GM21526 (cell line): ENCODE measurements at regions not wholly inside any gene's neighbourhood (a gene's known extent, or its start where the extent isn't known, plus 50 kb on each side); places are given as distances from the start of the nearest gene placed in this dataset.

Experiments used
- ATAC-seq: cut with Tn5 transposase; IDR thresholded peaks from one replicate; pipeline ENCODE4 v1.9.1; 2021; ENCODE audit warnings: moderate library complexity; ENCODE audit not compliant: unreplicated experiment, low FRiP score

- no peak for ATAC-seq
Observed at GRCh38 chr1:71269179-71269578, 188.3 kb upstream of the ZRANB2 start.

- no peak for ATAC-seq
Observed at GRCh38 chr1:71267220-71267619, 186.4 kb upstream of the ZRANB2 start.

- ATAC-seq: no peak
Observed at GRCh38 chr1:71264039-71264438, 183.2 kb upstream of the ZRANB2 start.

GRCh38 chr1:71262970-71263369 is 182.1 kb upstream of the ZRANB2 start:
- ATAC-seq: no peak

- ATAC-seq: no peak
Observed at GRCh38 chr1:71252900-71253299, 172.1 kb upstream of the ZRANB2 start.

DNA sequence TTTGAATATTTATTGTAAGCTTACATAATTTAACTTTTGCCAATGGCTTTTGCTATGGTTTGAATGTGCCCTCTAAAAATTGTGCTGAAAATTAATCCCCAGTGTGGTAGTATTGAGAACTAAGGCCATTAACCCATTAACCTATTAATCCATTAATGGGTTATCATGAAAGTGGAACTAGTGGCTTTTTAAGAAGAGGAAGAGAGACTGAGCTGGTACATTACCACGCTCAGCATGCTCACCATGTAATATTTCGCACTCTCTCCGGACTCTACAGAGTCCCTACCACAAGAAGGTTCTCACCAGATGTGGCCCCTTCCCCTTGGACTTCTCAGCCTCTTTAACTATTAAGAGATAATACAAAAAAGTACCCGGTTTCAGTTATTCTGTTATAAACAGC is 164.4 kb upstream of the ZRANB2 start:
- ATAC-seq: no peak

- ATAC-seq: no peak
Observed at GRCh38 chr1:71242239-71242638, 161.4 kb upstream of the ZRANB2 start.

GRCh38 chr1:71240656-71241055 is 159.8 kb upstream of the ZRANB2 start:
- no peak for ATAC-seq

DNA sequence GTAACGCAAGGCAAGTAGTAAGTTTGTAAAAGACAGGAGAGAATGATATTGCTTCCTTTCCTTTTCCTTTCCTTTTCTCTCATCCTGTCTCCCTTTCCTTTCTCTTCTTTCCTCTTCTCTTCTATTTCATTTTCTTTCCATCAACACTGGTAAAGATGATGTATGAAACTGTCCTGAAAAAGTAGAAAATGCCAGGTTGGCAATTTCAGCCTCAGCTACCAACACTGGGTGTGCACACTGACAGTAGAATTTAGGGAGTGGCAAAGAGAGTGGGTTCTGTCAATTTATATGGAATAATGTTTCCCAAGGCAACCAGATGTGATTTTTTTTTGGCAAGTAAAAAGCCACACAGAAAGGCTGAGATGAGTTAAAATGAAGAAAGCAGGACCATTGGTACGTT is 155.7 kb upstream of the ZRANB2 start:
- ATAC-seq: no peak

- no peak for ATAC-seq
Observed at GRCh38 chr1:71233645-71234044, 152.8 kb upstream of the ZRANB2 start.

- no peak for ATAC-seq
Observed at GRCh38 chr1:71232786-71233185, 152.0 kb upstream of the ZRANB2 start.

- no peak for ATAC-seq
Observed at GRCh38 chr1:71232166-71232763, 151.4 kb upstream of the ZRANB2 start.

DNA sequence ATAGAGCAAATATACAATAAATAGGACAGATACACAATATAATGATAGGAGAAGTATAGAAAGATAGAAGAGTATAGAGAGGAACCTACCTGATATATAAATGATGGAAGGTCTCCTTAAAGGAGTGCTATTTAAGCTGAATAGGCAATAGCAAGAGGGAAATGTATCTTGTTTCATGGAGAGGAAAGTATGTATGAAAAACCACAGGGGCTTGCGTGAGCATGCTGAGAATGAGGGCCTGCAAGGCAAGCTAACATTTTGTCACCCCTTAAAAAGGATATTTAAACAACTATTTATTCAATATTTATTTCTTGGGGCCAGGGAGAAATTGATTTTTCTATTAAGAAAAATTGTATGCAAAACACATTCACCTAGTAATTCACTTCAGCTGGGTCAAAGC is 150.9 kb upstream of the ZRANB2 start:
- no peak for ATAC-seq

DNA sequence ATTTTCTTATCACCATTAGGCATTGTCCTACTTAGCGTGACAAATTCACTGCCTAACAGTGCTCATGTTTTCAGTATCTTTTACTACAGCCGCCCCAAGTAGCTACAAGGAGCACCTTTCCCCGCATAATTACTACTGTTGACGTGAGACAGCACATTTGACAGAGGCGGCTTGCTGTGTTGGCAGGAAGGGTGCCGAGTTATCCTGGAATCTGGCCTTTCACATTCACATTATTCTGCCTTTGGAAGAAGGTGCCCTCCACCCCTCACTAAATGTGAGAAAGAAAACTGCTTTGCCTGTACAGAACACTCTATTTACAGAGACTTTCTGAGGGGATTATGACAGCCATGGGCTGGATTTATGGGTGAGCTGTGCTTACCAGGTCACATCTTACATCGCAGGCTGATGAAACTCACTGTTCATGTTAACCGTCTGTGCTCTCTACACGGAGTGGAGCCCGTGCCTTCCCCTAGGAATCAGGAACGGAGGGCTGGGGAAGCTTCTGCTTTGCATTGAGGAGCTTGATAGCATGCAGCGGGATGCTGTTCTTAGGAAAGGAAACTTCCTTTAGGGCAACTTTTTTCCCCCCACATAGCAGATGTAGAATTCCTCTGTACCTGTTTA is 148.0 kb upstream of the ZRANB2 start:
- ATAC-seq: no peak

GRCh38 chr1:71228241-71228640 is 147.4 kb upstream of the ZRANB2 start:
- no peak for ATAC-seq

GRCh38 chr1:71224741-71225377 is 144.0 kb upstream of the ZRANB2 start:
- no peak for ATAC-seq

GRCh38 chr1:71223641-71224340 is 143.0 kb upstream of the ZRANB2 start:
- no peak for ATAC-seq

GRCh38 chr1:71222668-71223067 is 141.8 kb upstream of the ZRANB2 start:
- ATAC-seq: no peak

DNA sequence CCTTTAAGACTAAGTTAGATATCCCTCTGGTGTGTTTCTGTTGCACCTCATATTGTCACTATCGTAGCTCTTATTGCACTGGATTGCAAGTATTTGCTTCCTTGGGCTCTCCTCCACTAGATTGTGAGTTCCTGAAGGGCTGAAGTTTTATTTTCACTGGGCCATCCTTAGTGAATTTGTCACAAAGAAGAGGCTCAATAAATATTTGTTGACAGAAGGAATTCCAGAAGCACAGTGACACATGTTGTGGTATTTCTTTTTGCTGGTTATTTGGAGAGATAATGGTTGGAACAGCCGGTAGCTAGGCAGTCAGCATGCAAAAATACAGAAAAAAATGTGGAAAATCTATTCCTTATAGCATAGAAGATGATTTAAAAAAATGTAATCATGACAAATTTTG is 129.9 kb upstream of the ZRANB2 start:
- ATAC-seq: no peak

- ATAC-seq: no peak
Observed at GRCh38 chr1:71203241-71203640, 122.4 kb upstream of the ZRANB2 start.

GRCh38 chr1:71200503-71200902 is 119.7 kb upstream of the ZRANB2 start:
- no peak for ATAC-seq

DNA sequence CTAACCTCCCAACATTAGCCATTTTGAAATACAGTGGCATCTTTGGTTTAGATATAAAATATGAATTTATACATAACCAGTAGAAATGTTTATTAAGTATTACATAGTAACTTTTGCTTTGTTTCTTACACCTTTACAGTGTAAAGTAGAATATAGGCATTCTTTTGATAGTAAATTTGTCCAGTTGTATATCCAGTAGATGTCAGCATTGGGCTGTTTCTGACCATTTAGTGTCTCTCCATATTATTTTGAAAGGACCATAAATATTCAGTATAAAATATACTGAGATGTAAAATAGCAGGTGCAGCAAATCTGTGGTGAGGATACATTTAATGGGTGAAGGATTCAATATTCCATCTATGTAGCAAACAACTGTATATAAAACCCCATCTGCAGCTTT is 115.8 kb upstream of the ZRANB2 start:
- no peak for ATAC-seq
